GM18508 (cell line): ENCODE measurements at regions not wholly inside any gene's neighbourhood (a gene's known extent, or its start where the extent isn't known, plus 50 kb on each side); places are given as distances from the start of the nearest gene placed in this dataset.
"Not testable (repeated sequence)": the region's sequence is repeated elsewhere in the genome, so short reads cannot be mapped to it uniquely, and the experiment has no call there.

Experiments used
- ATAC-seq: cut with Tn5 transposase; IDR thresholded peaks from one replicate; pipeline ENCODE4 v1.9.1; 2021; ENCODE audit warnings: moderate number of reproducible peaks; ENCODE audit not compliant: insufficient read depth, unreplicated experiment

DNA sequence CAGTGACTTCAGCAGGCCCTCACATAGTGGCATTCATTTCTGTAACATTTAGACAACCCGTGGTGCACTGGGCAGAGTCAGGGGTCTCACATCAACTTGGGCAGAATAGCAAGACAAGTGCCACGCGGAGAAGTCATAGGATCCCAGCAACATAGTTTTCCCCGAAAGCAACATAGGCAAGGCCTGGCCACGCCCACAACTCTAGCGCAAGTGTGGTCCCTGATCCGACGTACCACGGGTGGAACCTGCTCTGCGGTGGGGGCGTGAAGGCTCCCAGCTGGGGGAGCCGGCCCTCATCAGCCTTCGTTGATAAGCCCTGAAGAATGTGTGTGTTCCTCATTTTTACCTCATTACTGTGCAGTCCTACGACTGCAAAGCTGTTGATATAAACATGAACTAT, 261.2 kb downstream of the EIPR1 start:
- no peak for ATAC-seq

DNA sequence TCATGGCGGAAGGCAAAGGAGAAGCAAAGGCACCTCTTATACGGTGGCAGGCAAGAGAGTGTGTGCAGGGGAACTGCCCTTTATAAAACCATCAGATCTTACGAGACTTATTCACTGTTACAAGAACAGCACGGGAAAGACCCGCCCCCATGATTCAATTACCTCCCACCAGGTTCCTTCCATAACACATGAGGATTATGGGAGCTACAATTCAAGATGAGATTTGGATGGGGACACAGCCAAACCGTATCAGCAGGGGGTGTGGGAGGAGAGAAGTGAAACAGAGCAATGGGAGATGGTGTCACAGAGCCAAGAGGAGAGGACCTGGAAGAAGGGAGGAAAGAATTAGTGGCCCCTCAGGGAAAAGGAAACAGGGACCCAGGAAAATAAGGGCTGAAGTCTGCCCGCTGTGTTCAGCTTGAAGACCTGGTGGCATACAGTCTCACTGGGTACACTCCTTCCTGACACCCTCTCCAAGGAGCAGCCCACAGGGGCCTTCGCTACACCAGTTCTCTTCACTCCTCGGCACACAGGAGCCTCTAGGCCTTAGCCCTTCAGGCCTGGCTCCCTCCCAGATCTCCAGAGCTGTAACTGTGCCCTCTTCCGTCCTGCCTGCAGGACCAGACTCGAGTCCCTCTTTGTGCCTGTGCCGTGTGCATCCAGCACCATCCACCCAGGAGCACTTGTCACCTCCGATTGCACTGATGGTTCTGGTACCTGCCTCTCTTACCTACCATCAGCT, 262.1 kb downstream of the EIPR1 start:
- ATAC-seq = no peak

- no peak for ATAC-seq
These were observed 263.0 kb downstream of the EIPR1 start for GRCh38 chr2:3114406-3115185.

- no peak for ATAC-seq
These were observed 263.8 kb downstream of the EIPR1 start for GRCh38 chr2:3113769-3114168.

- ATAC-seq = no peak
These were observed 264.5 kb downstream of the EIPR1 start for GRCh38 chr2:3113122-3113521.

DNA sequence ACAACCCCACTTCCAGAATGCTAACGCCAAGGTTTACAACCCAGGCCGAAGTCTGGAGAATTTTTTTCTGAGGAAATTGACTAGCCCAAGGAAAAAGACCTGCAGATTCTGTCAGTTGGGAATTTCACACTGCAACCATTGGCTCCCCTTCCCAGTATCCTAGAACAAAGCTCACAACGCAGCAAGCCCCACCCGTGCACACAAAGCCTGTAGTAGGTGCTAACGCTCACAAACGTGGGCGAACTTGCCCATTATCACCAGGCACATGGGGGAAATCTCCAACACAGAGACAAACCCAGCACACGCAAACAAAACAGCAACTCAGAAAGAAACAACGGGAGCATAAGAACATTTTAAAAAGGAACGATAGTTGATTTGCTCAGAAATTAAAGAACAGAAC, 265.1 kb downstream of the EIPR1 start:
- ATAC-seq = no peak

DNA sequence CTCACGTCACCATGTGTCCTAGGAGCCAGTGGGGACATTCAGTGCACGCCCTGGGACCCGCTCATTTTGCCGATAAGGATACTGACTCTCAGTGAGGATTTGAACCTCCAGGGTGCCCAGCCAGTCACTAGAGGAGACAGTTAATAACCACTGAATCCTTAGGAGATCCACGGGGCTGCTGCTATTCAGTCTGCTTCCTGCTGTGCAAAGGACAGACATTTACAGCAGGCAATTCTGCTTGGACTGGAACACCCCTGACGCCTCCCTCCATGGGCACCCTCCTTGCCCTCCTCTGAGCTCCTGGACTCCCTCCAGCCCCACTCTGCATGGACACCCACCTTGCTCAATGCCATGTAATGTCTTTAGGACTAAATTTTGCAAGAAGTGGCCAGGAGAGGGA, 265.5 kb downstream of the EIPR1 start:
- no peak for ATAC-seq

DNA sequence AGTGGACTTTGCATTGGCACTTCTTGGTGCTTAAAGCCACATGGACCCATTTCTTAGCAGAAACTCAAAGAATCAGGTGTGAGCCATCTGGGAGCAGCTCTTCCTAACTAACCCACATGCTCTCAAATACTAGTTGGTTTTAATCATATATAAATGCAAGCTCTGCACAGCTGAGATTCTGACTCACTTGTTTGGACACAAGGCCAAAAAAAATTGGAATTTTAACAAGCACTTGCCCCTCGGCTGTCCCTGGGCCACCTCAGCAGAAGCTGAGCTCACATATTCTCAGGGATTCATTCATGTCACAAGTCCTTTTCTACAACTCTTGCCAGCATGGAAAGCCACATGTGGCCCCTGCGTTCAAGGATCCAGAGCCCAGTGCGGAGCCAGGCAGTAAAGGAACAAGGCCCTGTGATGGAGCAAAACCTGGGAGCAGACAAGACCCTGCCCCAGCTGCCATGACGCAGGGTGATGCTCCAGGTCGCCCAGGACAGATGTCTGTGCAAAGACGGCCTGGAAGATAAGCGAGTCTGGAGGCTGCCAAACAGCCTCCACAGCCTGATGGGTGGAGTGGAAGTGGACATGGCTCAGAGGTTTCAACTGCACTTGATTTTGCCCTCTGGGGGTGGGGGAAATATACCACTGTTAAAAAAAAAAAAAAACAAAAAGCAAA, 266.5 kb downstream of the EIPR1 start:
- no peak for ATAC-seq

GRCh38 chr2:3110555-3110954, 267.1 kb downstream of the EIPR1 start:
- no peak for ATAC-seq

- ATAC-seq = no peak
These were observed 268.6 kb downstream of the EIPR1 start for GRCh38 chr2:3108710-3109702.

DNA sequence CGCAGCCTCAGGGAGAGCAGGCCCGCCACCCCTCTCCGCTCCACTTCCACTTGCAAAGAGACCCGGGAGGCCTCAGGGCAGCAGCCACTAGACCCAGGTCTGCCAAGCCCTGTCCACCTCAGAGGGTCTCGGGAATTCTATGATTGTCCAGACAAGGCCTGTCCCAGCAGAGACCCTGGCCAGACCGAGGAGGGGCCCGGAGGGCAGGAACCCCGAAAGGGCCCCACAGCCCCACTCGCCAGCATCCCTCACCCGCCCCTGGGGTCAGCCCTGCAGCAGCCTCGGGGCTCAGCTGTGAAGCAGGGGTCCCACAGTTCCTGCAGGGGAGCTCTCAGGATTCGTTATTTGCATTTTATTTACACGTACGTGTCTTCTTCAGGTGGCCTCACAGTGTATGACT, 269.5 kb downstream of the EIPR1 start:
- ATAC-seq = no peak

DNA sequence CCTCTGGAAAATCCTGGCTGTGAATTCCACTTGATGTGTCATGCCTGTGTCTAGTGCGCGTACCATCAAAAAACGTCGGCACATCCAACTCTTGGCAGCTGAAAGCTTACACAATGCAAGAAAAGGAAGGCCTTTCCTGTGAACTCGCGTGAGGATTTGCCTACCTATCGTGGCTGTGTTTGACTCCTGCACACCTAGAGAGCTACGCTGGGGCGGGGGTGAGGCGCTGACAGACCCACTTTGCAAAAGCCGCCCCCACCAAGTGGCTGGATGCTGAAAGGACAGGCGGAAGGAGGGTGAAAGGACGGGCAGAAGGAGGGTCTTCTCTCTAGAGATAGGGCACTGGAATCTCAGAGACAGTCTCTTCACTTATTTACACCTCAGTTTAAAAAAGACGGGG, 270.1 kb downstream of the EIPR1 start:
- no peak for ATAC-seq

- no peak for ATAC-seq
These were observed 271.6 kb downstream of the EIPR1 start for GRCh38 chr2:3105814-3106569.

DNA sequence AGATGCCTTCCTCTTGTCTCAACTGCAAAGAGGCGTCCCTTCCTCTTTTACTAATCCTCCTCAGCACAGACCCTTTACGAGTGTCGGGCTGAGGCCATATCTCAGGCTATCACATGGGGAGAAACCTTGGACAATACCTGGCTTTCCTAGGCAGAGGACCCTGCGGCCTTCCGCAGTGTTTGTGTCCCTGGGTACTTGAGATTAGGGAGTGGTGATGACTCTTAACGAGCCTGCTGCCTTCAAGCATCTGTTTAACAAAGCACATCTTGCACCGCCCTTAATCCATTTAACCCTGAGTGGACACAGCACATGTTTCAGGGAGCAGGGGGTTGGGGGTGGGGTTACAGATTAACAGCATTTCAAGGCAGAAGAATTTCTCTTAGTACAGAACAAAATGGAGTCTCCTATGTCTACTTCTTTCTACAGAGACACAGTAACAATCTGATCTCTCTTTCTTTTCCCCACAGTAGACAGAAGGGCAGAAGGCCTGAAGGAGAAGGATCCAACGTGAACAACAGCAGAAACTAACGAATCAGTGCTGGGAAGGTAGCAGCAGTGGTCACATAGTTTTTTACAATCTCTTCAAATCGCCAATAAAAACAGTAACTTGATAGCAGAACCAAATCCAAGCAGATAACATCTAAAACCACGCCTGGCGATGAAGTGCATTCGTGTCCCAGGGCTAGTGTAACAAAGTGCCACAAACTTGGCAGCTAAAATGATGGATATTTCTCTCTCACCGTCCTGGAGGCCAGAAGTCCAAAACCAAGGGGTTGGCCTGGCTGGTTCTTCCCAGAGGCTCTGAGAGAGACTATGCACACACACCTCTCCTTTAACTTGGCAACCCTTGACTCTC, 272.4 kb downstream of the EIPR1 start:
- ATAC-seq = not testable (repeated sequence)

- no peak for ATAC-seq
These were observed 273.4 kb downstream of the EIPR1 start for GRCh38 chr2:3104261-3104660.

- no peak for ATAC-seq
These were observed 274.6 kb downstream of the EIPR1 start for GRCh38 chr2:3102922-3103569.

DNA sequence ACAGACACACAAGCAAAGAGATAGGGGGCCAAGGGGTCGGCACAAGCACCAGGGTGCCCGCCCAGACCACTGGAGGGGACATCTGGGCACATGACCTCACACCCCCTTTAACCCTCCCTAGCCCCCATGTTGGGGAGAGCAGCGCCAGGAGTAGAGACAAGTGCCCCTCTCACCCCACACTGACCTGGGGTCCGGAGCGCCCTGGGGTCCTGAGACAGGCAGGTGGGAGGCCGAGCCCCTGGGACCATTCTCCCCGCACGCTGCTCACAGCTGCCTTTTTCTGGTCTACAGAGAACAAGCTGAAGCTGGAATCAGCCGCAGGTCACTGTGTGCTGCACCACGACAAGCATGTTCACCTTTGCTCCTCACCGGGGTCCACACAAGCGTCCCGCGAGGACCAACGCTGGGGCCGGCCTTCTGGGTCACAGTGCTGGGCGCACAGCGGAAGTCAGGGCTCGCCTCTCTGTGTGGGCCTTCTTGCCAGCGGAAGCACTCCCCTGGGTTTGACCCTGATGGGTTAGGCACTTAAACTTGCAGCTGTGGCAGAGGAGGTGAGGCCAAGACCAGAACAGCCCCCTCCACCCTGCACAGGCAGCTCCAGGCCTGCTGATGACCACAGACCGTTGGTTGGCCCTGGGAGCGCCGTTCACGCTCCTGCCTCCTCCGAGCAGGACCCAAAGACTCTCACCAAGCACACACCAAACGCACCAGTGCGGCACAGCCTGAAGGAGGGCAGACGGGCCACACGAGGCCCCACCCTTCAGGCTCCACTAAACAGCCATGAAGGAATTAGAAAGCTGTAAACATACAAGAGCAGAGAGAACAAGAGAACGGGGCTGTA, 275.3 kb downstream of the EIPR1 start:
- no peak for ATAC-seq
